HepG2 (cell line): ENCODE measurements at regions not wholly inside any gene's neighbourhood (a gene's known extent, or its start where the extent isn't known, plus 50 kb on each side); places are given as distances from the start of the nearest gene placed in this dataset.

Experiments
- ATAC-seq: fragments of 200-7000 bp; cut with Tn5 transposase; 3 replicates; pipeline ENCODE4 v1.9.1; 2020; ENCODE audit warnings: mild to moderate bottlenecking, moderate library complexity
- BruUV-seq: library from RNA; stranded (reverse); fragments of 400-500 nt; replicated peaks from 2 replicates; lab custom pipeline; 2021; lab: Mats Ljungman, UMichigan
- CTCF ChIA-PET: fragments of 300-600 bp; formaldehyde crosslinking; extraction: SDS; loops from one replicate; lab custom pipeline; 2021; ENCODE audit warnings: low total read pairs, inconsistent platforms, low intra/inter-chr PET ratio; lab: Yijun Ruan, JAX
- POLR2A ChIA-PET: fragments of 350-600 bp; sonication (Branson Sonifier 250); formaldehyde crosslinking; loops from one replicate; lab custom pipeline; 2020; ENCODE audit warnings: antibody characterized with exemption, inconsistent platforms; lab: Yijun Ruan, JAX
- DNase-seq: peaks from one replicate; pipeline ENCODE4 v3.0.0-alpha.2; 2015; ENCODE audit warnings: low spot score
- FAIRE-seq: peaks from 3 replicates; lab custom pipeline; 2011; peaks lifted over from hg19 to GRCh38; lab: Jason Lieb, UNC
- H2AFZ ChIP-seq: one replicate; pipeline ENCODE4 v1.6.1; 2011; ENCODE audit warnings: low read length, inconsistent platforms
- H3K27ac ChIP-seq: fragments of 300-600 bp; 3 replicates; pipeline ENCODE4 v1.8.0; 2011; ENCODE audit warnings: mixed run types, mild to moderate bottlenecking, mixed read lengths, low read length, inconsistent platforms; ENCODE audit not compliant: insufficient read depth; ENCODE audit errors: extremely low read length
- H3K27me3 ChIP-seq, 2 experiments: fragments of 200-600 bp in 1 of 2; 2 replicates in 1 of 2; 3 replicates in 1 of 2; pipeline versions ENCODE4 v1.6.0 to v1.8.0; 2011; ENCODE audit warnings: low read length in 2 of 2, mild to moderate bottlenecking in 2 of 2, moderate library complexity in 2 of 2, inconsistent platforms in 1 of 2; ENCODE audit not compliant: insufficient read depth in 2 of 2, control insufficient read depth in 1 of 2
- H3K36me3 ChIP-seq, 2 experiments: fragments of 200-600 bp in 1 of 2; replicated peaks in 1 of 2; 2 replicates in 1 of 2; 3 replicates in 1 of 2; pipeline versions ENCODE4 v1.5.1 to v1.8.0; 2011; ENCODE audit warnings: low read length in 2 of 2, inconsistent platforms in 1 of 2; ENCODE audit not compliant: insufficient read depth in 2 of 2, control insufficient read depth in 1 of 2
- H3K4me1 ChIP-seq: 2 replicates; pipeline ENCODE4 v1.5.1; 2012; ENCODE audit warnings: low read length, inconsistent platforms; ENCODE audit not compliant: insufficient read depth
- H3K4me2 ChIP-seq: 2 replicates; pipeline ENCODE4 v1.6.0; 2011; ENCODE audit warnings: low read depth, low read length, inconsistent platforms
- H3K4me3 ChIP-seq, 3 experiments: fragments of 200-600 bp in 1 of 3; sonication (generic), shearing (Covaris generic) in 1 of 3; replicated peaks in 1 of 3; 2 replicates each; pipeline ENCODE4 v1.5.1; 2011 to 2016; ENCODE audit warnings: low read length in 3 of 3, inconsistent platforms in 2 of 3, low read depth in 2 of 3, mild to moderate bottlenecking in 2 of 3, control low read depth in 1 of 3, mixed read lengths in 1 of 3; ENCODE audit not compliant: insufficient read depth in 1 of 3
- H3K79me2 ChIP-seq: one replicate; pipeline ENCODE4 v1.6.1; 2011; ENCODE audit warnings: low read length, inconsistent platforms; ENCODE audit not compliant: insufficient read depth
- H3K9ac ChIP-seq: 2 replicates; pipeline ENCODE4 v1.6.0; 2011; ENCODE audit warnings: mild to moderate bottlenecking, low read depth, low read length, inconsistent platforms; ENCODE audit not compliant: insufficient read depth
- H3K9me3 ChIP-seq: 2 replicates; pipeline ENCODE4 v1.5.1; 2012; ENCODE audit warnings: mild to moderate bottlenecking, low read length
- H4K20me1 ChIP-seq: 2 replicates; pipeline ENCODE4 v1.6.0; 2011; ENCODE audit warnings: inconsistent platforms, mild to moderate bottlenecking, low read length, moderate library complexity; ENCODE audit not compliant: insufficient read depth
- MZF1 ChIP-seq: sonication (generic); formaldehyde crosslinking; IDR thresholded peaks from 2 replicates; pipeline ENCODE4 v1.8.1; 2023; ENCODE audit warnings: mild to moderate bottlenecking, missing genetic modification reagents, borderline replicate concordance
- PITX1 ChIP-seq: sonication (generic); formaldehyde crosslinking; IDR thresholded peaks from 2 replicates; pipeline ENCODE4 v1.5.1; 2020; ENCODE audit warnings: mild to moderate bottlenecking, missing genetic modification reagents
- PRDM15 ChIP-seq: sonication (generic); formaldehyde crosslinking; IDR thresholded peaks from 2 replicates; pipeline ENCODE4 v1.4.0; 2020; ENCODE audit warnings: missing genetic modification reagents
- WGBS: methylation state at CpG from one replicate; pipeline ENCODE4 v1.1.6; 2017; ENCODE audit warnings: low lambda C conversion rate; 5-methylcytosine and 5-hydroxymethylcytosine counted together
- in situ Hi-C: cut with HindIII; loops from 2 replicates; pipeline ENCODE4 v1.10.0; 2017; ENCODE audit warnings: low pct_unique_long_range_greater_than_20kb; ENCODE audit not compliant: extremely low pct_ligation_motif_present
- intact Hi-C: fragments of 100-400 bp; cut with micrococcal nuclease; formaldehyde crosslinking; loops from one replicate; pipeline ENCODE4 v1.10.0; 2022; ENCODE audit not compliant: unreplicated experiment
- TF ChIP-seq, protein P1 (sequence below): IDR thresholded peaks from 2 replicates; pipeline ENCODE4 v1.6.1; 2016; ENCODE audit warnings: low read depth, missing genetic modification reagents, missing compliant biosample characterization

- H3K4me1 ChIP-seq: no peaks in the 10 kb centered on the region
- no peak overlapping the region for H3K4me2 ChIP-seq
- H3K79me2 ChIP-seq: no peaks in the 10 kb centered on the region
- H2AFZ ChIP-seq: no peak overlapping the region
- H4K20me1 ChIP-seq: no peaks in the 10 kb centered on the region
- H3K4me3 ChIP-seq: no peak overlapping the region
- no TSS peak for BruUV-seq
- WGBS: 0% methylated on average over 1 of the region's 1 CpG
- H3K36me3 ChIP-seq: no peaks in the 10 kb centered on the region
- TF ChIP-seq, protein P1, sequence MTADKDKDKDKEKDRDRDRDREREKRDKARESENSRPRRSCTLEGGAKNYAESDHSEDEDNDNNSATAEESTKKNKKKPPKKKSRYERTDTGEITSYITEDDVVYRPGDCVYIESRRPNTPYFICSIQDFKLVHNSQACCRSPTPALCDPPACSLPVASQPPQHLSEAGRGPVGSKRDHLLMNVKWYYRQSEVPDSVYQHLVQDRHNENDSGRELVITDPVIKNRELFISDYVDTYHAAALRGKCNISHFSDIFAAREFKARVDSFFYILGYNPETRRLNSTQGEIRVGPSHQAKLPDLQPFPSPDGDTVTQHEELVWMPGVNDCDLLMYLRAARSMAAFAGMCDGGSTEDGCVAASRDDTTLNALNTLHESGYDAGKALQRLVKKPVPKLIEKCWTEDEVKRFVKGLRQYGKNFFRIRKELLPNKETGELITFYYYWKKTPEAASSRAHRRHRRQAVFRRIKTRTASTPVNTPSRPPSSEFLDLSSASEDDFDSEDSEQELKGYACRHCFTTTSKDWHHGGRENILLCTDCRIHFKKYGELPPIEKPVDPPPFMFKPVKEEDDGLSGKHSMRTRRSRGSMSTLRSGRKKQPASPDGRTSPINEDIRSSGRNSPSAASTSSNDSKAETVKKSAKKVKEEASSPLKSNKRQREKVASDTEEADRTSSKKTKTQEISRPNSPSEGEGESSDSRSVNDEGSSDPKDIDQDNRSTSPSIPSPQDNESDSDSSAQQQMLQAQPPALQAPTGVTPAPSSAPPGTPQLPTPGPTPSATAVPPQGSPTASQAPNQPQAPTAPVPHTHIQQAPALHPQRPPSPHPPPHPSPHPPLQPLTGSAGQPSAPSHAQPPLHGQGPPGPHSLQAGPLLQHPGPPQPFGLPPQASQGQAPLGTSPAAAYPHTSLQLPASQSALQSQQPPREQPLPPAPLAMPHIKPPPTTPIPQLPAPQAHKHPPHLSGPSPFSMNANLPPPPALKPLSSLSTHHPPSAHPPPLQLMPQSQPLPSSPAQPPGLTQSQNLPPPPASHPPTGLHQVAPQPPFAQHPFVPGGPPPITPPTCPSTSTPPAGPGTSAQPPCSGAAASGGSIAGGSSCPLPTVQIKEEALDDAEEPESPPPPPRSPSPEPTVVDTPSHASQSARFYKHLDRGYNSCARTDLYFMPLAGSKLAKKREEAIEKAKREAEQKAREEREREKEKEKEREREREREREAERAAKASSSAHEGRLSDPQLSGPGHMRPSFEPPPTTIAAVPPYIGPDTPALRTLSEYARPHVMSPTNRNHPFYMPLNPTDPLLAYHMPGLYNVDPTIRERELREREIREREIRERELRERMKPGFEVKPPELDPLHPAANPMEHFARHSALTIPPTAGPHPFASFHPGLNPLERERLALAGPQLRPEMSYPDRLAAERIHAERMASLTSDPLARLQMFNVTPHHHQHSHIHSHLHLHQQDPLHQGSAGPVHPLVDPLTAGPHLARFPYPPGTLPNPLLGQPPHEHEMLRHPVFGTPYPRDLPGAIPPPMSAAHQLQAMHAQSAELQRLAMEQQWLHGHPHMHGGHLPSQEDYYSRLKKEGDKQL (CRISPR knock-in tag): no peak
- TF ChIP-seq MZF1 (CRISPR knock-in tag): no peak
- TF ChIP-seq PITX1: no peak
- TF ChIP-seq PRDM15 (CRISPR knock-in tag): no peak
- no peaks in the 10 kb centered on the region for H3K27me3 ChIP-seq
- H3K9ac ChIP-seq: no peak overlapping the region
- FAIRE-seq (no peak), ATAC-seq (no peak), DNase-seq (no peak)
- POLR2A ChIA-PET: no interaction called here
- peaks cover 67% of the 10 kb centered on the region for H3K9me3 ChIP-seq
- in situ Hi-C loops: no loop called here
- intact Hi-C loops: no loop called here
- CTCF ChIA-PET: no interaction called here
- no peak overlapping the region for H3K27ac ChIP-seq
Observed at GRCh38 chr11:127651888-127652221, 651.3 kb upstream of the KIRREL3 start.
